Fibroblast of pulmonary artery (primary cell): ENCODE measurements at regions not wholly inside any gene's neighbourhood (a gene's known extent, or its start where the extent isn't known, plus 50 kb on each side); places are given as distances from the start of the nearest gene placed in this dataset.
"Not testable (repeated sequence)": the region's sequence is repeated elsewhere in the genome, so short reads cannot be mapped to it uniquely, and the experiment has no call there.

Experiments
- DNase-seq: peaks from one replicate; pipeline ENCODE4 v3.0.0-alpha.2; 2010; ENCODE audit warnings: low read depth
- H3K4me3 ChIP-seq: replicated peaks from 2 replicates; pipeline ENCODE4 v1.5.1; 2011; ENCODE audit warnings: low read depth, mild to moderate bottlenecking, control low read depth, low read length, moderate library complexity
- TF ChIP-seq, protein P1 (sequence below): IDR thresholded peaks from 2 replicates; pipeline ENCODE4 v1.5.1; 2011; ENCODE audit warnings: mild to moderate bottlenecking, control low read depth, low read length, inconsistent platforms; ENCODE audit errors: missing control alignments

DNA sequence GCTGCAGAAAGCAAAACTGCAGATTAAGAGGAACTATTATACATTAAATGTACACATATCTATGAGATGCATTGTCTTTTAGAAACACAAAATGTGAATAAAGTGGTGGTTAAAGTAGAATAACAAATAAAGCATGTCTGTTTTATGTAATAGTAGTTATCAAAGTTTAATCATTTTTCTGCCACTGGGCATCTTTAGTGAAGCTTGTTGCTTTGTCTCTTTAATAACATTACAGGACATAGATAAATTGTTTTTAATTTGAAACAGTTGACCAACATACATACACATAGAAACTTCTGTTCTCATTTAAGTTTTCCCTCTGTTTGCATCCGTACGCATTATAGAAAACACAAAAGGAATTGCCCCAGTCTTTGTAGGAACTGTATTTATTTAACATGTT lies 1700.0 kb upstream of the ADGRL3 start:
- TF ChIP-seq, protein P1, sequence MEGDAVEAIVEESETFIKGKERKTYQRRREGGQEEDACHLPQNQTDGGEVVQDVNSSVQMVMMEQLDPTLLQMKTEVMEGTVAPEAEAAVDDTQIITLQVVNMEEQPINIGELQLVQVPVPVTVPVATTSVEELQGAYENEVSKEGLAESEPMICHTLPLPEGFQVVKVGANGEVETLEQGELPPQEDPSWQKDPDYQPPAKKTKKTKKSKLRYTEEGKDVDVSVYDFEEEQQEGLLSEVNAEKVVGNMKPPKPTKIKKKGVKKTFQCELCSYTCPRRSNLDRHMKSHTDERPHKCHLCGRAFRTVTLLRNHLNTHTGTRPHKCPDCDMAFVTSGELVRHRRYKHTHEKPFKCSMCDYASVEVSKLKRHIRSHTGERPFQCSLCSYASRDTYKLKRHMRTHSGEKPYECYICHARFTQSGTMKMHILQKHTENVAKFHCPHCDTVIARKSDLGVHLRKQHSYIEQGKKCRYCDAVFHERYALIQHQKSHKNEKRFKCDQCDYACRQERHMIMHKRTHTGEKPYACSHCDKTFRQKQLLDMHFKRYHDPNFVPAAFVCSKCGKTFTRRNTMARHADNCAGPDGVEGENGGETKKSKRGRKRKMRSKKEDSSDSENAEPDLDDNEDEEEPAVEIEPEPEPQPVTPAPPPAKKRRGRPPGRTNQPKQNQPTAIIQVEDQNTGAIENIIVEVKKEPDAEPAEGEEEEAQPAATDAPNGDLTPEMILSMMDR: no peak

GRCh38 chr4:59503731-59504130 lies 1696.4 kb upstream of the ADGRL3 start:
- no peak for DNase-seq
- TF ChIP-seq, protein P1: no peak
- no peak overlapping the region for H3K4me3 ChIP-seq

More for the DNA sequence above, 1700.0 kb upstream of the ADGRL3 start:
- DNase-seq: no peak
- H3K4me3 ChIP-seq: no peak overlapping the region

DNA sequence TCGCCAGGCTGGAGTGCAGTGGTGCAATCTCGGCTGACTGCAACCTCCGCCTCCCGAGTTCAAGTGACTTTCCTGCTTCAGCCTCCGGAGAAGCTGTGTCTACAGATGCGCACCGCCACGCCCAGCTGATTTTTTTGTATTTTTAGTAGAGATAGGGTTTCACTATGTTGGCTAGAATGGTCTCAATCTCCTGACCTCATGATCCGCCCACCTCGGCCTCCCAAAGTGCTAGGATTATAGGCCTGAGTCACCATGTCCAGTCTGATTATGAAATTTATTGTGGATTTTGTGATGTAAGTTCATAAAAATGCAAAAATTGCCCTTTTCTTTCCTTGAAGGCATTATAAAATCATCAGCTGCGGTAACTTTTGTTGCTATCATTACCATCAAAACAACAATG lies 1688.3 kb upstream of the ADGRL3 start:
- H3K4me3 ChIP-seq, DNase-seq: not testable (repeated sequence)

DNA sequence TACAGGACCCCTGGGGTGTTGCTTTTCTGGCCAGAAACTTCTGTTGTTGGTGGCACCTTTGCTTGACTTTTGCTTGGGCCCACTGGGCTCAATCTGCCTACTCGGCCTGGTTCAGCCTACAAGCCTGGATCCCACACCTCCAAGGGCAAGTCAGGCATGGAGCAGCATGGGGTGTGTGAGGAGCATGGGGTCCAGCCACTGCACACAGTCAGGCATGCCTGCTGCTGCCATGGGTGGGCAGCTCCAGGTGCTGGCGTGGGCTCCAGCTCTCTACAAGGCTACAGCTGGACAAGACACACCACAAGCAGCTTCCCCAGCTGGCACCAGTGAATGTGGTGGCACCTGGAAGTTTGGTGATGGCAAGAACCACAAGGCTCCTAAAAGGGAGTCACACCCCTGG lies 1683.1 kb upstream of the ADGRL3 start:
- H3K4me3 ChIP-seq: no peak overlapping the region
- DNase-seq: no peak
- TF ChIP-seq, protein P1: no peak

DNA sequence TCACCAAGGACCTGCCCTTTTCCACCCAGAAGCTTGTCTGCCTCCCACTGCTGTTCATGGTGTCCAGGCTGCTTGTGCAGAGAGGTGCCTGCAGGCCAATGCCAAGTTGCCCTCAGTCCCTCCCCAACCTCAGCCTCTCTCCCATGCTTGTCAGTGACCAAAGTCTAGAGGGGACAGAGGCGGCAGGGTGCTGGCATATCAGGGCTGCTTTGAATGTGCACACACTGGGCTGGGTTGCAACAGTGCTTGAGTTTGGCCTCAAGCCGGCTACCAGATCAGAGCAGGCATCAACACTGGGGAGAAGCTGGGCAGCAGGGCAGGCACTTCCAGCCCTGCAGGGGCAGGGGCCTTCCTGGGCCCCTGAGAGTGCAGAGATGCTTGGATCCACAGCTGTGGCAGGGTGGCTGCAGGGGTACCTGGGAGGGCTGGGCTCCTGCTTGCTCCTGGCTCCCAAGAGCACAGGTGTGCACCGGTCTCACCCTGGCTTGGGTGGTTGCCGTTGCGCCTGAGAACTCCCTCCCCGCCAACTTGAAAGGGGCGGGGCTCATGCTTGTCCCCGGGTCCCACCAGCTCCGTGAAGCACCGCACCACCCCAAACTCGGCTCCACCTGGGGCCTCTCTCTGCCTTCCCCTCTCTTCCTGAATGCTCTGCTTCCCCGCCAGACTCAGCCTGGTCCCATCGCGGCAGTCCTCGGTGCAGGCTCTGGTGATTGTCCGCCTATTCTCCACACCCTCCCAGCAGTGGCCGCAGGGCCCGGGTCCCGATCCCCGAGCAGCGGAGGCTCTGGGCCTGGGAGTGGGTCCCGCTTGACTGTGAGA lies 1681.9 kb upstream of the ADGRL3 start:
- no peak overlapping the region for H3K4me3 ChIP-seq
- TF ChIP-seq, protein P1: no peak
- no peak for DNase-seq

DNA sequence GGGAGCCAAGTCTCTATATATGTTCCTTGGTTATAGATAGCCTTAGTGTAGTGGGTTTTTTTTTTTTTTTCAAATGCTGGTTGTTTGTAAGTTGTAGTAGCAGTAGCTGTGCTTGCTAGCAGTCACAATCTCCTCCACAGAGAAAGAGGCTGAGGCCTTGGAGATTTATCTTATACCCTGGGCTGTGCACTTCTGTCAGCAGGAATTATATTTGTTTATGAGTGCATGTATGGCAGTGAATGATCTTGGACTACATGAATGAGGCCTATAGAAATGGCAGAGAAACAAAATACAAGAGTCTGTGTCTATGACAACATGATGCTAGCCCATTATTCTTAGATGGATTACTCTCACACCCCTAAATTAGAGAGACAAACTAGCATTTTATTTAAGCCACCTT lies 1674.2 kb upstream of the ADGRL3 start:
- no peak overlapping the region for H3K4me3 ChIP-seq
- TF ChIP-seq, protein P1: no peak

GRCh38 chr4:59535541-59535940 lies 1664.6 kb upstream of the ADGRL3 start:
- TF ChIP-seq, protein P1: no peak
- no peak for DNase-seq

More for the DNA sequence above, 1674.2 kb upstream of the ADGRL3 start:
- DNase-seq: no peak

More at GRCh38 chr4:59535541-59535940, 1664.6 kb upstream of the ADGRL3 start:
- H3K4me3 ChIP-seq: no peak overlapping the region
